ENCODE measurements at regions not wholly inside any gene's neighbourhood (a gene's known extent, or its start where the extent isn't known, plus 50 kb on each side); places are given as distances from the start of the nearest gene placed in this dataset.

DNA sequence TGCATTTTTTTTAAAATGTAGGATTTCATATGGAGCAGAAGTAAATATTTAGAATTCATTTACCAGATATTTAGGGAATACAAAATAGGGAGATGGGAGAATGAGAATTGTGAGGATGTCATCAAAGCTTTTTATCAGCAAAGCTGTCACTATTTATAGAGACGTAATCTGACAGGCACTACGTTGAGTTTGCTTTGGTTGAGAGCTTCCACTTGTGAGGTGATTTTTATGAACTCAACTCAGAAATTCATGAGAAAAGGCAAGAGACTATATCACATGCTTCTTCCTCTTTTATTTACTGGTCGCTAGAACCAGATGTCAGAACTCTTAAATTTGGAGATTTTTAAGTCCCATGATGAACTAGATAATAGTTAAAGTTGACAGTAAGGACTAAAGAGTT lies 211.2 kb downstream of the GBA3 start:
- H3K9me2 ChIP-seq (ENCODE audit: insufficient read depth, low read length), result no peaks in the 10 kb centered on the region
- TF ChIP-seq TAF1 (IDR thresholded peaks at IDR 0.05; ENCODE audit: low read depth) (no peak), POLR2AphosphoS5 (IDR thresholded peaks at IDR 0.05) (peak; percentile 31), EP300 (conservative IDR thresholded peaks at IDR 0.05; ENCODE audit: poor library complexity, severe bottlenecking) (peak; percentile 59), CTCF (IDR thresholded peaks at IDR 0.05; ENCODE audit: poor library complexity, severe bottlenecking) (no peak)
- no peak overlapping the region for H2AFZ ChIP-seq (ENCODE audit: low read depth, low read length)
- no peaks in the 10 kb centered on the region for H4K20me1 ChIP-seq (ENCODE audit: insufficient read depth)
- no peak overlapping the region for H3K9ac ChIP-seq (ENCODE audit: low read length)
- no peak overlapping the region for H3K4me3 ChIP-seq (ENCODE audit: low read length)
- no peaks in the 10 kb centered on the region for H3K27me3 ChIP-seq (ENCODE audit: insufficient read depth, low read depth, low read length)
- no peaks in the 10 kb centered on the region for H3F3A ChIP-seq (ENCODE audit: insufficient read depth, low read length, poor library complexity, severe bottlenecking)
- no peak overlapping the region for H3K4me2 ChIP-seq (ENCODE audit: low read length)
- no peaks in the 10 kb centered on the region for H3K9me3 ChIP-seq (ENCODE audit: low read length)
- no peaks in the 10 kb centered on the region for H3K79me2 ChIP-seq (replicated peaks; ENCODE audit: insufficient read depth, low read length)
- no peaks in the 10 kb centered on the region for H3K36me3 ChIP-seq (ENCODE audit: insufficient read depth, low read length)
- no peak overlapping the region for H3K27ac ChIP-seq (ENCODE audit: low read length)

DNA sequence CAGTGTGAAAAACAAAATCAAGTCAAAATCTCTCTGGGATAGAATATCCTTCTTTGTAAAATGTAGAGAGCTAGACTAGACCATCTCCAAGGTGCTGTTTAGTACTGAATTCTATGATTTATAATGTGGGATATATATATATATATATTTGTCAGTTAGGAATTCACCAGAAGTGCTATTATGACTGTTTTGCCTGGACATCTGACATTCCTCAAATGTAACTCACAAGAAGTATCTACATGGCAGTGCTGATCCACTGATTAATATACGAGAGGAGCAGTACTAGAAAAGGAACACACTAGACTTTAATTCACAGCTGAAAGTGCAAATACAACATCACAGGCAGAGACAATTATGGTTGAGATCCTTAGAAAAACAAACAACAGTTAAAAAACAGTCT lies 208.9 kb downstream of the GBA3 start:
- Histone ChIP-seq H3K9me2 (ENCODE audit: insufficient read depth, low read length) (no peaks in the 10 kb centered on the region), H3K27me3 (ENCODE audit: insufficient read depth, low read depth, low read length) (no peaks in the 10 kb centered on the region), H3K27ac (ENCODE audit: low read length) (no peak overlapping the region), H3K9me3 (ENCODE audit: low read length) (no peaks in the 10 kb centered on the region), H3K4me3 (ENCODE audit: low read length) (no peak overlapping the region), H3K4me2 (ENCODE audit: low read length) (no peak overlapping the region), H3K9ac (ENCODE audit: low read length) (no peak overlapping the region), H3K36me3 (ENCODE audit: insufficient read depth, low read length) (no peaks in the 10 kb centered on the region), H3F3A (ENCODE audit: insufficient read depth, low read length, poor library complexity, severe bottlenecking) (no peaks in the 10 kb centered on the region), H4K20me1 (ENCODE audit: insufficient read depth) (no peaks in the 10 kb centered on the region), H3K79me2 (replicated peaks; ENCODE audit: insufficient read depth, low read length) (no peaks in the 10 kb centered on the region), H2AFZ (ENCODE audit: low read depth, low read length) (no peak overlapping the region)
- TF ChIP-seq REST (IDR thresholded peaks at IDR 0.05; ENCODE audit: borderline replicate concordance) (no peak), MXI1 (conservative IDR thresholded peaks at IDR 0.05; ENCODE audit: poor library complexity, severe bottlenecking) (no peak), TAF1 (IDR thresholded peaks at IDR 0.05; ENCODE audit: low read depth) (no peak), EZH2 (IDR thresholded peaks at IDR 0.05; ENCODE audit: borderline replicate concordance, insufficient read depth, low read length, poor library complexity, severe bottlenecking) (no peak), SMC3 (conservative IDR thresholded peaks at IDR 0.05; ENCODE audit: poor library complexity) (no peak), POLR2AphosphoS5 (IDR thresholded peaks at IDR 0.05) (no peak), CTCF (IDR thresholded peaks at IDR 0.05; ENCODE audit: poor library complexity, severe bottlenecking) (no peak)

All from neural cell (in vitro differentiated cells).